ENCODE measurements at regions not wholly inside any gene's neighbourhood (a gene's known extent, or its start where the extent isn't known, plus 50 kb on each side); places are given as distances from the start of the nearest gene placed in this dataset.

DNA sequence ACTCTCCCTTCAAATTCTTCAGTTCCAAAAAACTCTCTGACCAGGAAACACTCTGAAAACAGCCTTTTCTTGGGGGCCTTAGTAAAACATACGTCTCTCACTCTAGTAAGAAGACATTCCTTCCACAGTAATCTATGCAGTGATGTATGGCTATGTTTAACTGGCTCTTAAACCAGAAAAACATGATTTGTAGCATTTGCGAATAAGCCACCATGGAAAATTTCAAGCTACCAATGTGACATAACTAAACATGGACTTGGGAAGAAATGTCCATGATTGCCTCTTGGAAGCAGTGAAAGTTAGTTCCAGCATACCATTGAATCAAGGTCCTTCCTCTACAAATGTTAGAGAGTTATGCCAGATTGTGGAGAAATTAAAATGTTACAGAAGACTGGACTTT is 121.5 kb upstream of the ATF7IP start:
- no peak overlapping the region for H3K4me3 Mint-ChIP-seq (ENCODE audit: unreplicated experiment)
- no peak for DNase-seq (ENCODE audit: extremely low spot score, unreplicated experiment)
- no peak for TF ChIP-seq CTCF (IDR thresholded peaks at IDR 0.05)
- H3K27me3 Mint-ChIP-seq (ENCODE audit: unreplicated experiment): no peaks in the 10 kb centered on the region
- peaks cover 2% of the 10 kb centered on the region for H3K36me3 Mint-ChIP-seq (ENCODE audit: unreplicated experiment)
- peaks cover 3% of the 10 kb centered on the region for H3K9me3 Mint-ChIP-seq (ENCODE audit: unreplicated experiment)
- H3K4me1 Mint-ChIP-seq (ENCODE audit: unreplicated experiment): peaks cover 17% of the 10 kb centered on the region
- no peak overlapping the region for H3K27ac Mint-ChIP-seq (ENCODE audit: unreplicated experiment)

GRCh38 chr12:14244876-14245669 is 120.4 kb upstream of the ATF7IP start:
- Mint-ChIP-seq H3K4me3 (ENCODE audit: unreplicated experiment) (no peak overlapping the region), H3K27ac (ENCODE audit: unreplicated experiment) (no peak overlapping the region), H3K27me3 (ENCODE audit: unreplicated experiment) (no peaks in the 10 kb centered on the region), H3K36me3 (ENCODE audit: unreplicated experiment) (peaks cover 2% of the 10 kb centered on the region), H3K9me3 (ENCODE audit: unreplicated experiment) (peaks cover 3% of the 10 kb centered on the region), H3K4me1 (ENCODE audit: unreplicated experiment) (peaks cover 6% of the 10 kb centered on the region)
- no peak for DNase-seq (ENCODE audit: extremely low spot score, unreplicated experiment)
- TF ChIP-seq CTCF (IDR thresholded peaks at IDR 0.05): no peak

GRCh38 chr12:14247166-14247565 is 118.3 kb upstream of the ATF7IP start:
- Mint-ChIP-seq H3K4me1 (ENCODE audit: unreplicated experiment) (no peaks in the 10 kb centered on the region), H3K4me3 (ENCODE audit: unreplicated experiment) (no peak overlapping the region), H3K36me3 (ENCODE audit: unreplicated experiment) (peaks cover 2% of the 10 kb centered on the region), H3K27me3 (ENCODE audit: unreplicated experiment) (no peaks in the 10 kb centered on the region), H3K27ac (ENCODE audit: unreplicated experiment) (no peak overlapping the region), H3K9me3 (ENCODE audit: unreplicated experiment) (peaks cover 3% of the 10 kb centered on the region)
- no peak for TF ChIP-seq CTCF (IDR thresholded peaks at IDR 0.05)
- no peak for DNase-seq (ENCODE audit: extremely low spot score, unreplicated experiment)

DNA sequence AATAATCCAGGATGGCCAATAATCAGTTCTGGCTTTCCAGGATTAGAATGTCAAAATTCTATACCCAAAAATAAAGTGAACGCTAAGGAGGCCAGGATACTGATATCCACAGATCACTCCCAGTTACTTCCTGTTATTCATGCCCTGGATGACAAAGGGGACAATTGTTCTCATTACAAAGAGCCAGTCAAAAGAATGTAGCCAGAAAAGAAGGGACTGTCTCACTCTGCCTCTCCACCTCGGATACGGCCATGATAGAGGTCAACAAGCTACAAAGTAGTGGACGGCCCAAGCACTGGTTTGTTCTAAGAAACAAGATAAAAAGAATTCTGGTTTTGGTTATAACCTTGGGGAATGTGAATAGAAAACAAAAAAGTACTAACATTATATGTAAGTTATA is 116.1 kb upstream of the ATF7IP start:
- H3K27ac Mint-ChIP-seq (ENCODE audit: unreplicated experiment): no peak overlapping the region
- TF ChIP-seq CTCF (IDR thresholded peaks at IDR 0.05): no peak
- no peak for DNase-seq (ENCODE audit: extremely low spot score, unreplicated experiment)
- H3K36me3 Mint-ChIP-seq (ENCODE audit: unreplicated experiment): no peaks in the 10 kb centered on the region
- no peaks in the 10 kb centered on the region for H3K27me3 Mint-ChIP-seq (ENCODE audit: unreplicated experiment)
- no peaks in the 10 kb centered on the region for H3K9me3 Mint-ChIP-seq (ENCODE audit: unreplicated experiment)
- H3K4me1 Mint-ChIP-seq (ENCODE audit: unreplicated experiment): no peaks in the 10 kb centered on the region
- no peak overlapping the region for H3K4me3 Mint-ChIP-seq (ENCODE audit: unreplicated experiment)

- Mint-ChIP-seq H3K4me1 (ENCODE audit: unreplicated experiment) (peaks cover 20% of the 10 kb centered on the region), H3K27me3 (ENCODE audit: unreplicated experiment) (no peaks in the 10 kb centered on the region), H3K36me3 (ENCODE audit: unreplicated experiment) (peaks cover 3% of the 10 kb centered on the region), H3K4me3 (ENCODE audit: unreplicated experiment) (no peak overlapping the region), H3K27ac (ENCODE audit: unreplicated experiment) (no peak overlapping the region), H3K9me3 (ENCODE audit: unreplicated experiment) (no peaks in the 10 kb centered on the region)
- no peak for DNase-seq (ENCODE audit: extremely low spot score, unreplicated experiment)
- no peak for TF ChIP-seq CTCF (IDR thresholded peaks at IDR 0.05)
Observed at GRCh38 chr12:14252697-14253096, 112.8 kb upstream of the ATF7IP start.
